B cell (primary cell): ENCODE measurements at regions not wholly inside any gene's neighbourhood (a gene's known extent, or its start where the extent isn't known, plus 50 kb on each side); places are given as distances from the start of the nearest gene placed in this dataset.

Experiments
- ATAC-seq: fragments of 200-7000 bp; cut with Tn5 transposase; one replicate; pipeline ENCODE4 v1.10.0; 2021; ENCODE audit warnings: low read depth, mild to moderate bottlenecking, moderate number of reproducible peaks, moderate library complexity
- CTCF ChIA-PET: fragments of 350-600 bp; sonication (Branson Sonifier 250); formaldehyde crosslinking; loops from one replicate; lab custom pipeline; 2021; ENCODE audit warnings: antibody characterized with exemption, inconsistent platforms; lab: Charles Lee
- POLR2A ChIA-PET: fragments of 350-600 bp; sonication (Branson Sonifier 250); formaldehyde crosslinking; loops from one replicate; lab custom pipeline; 2021; ENCODE audit warnings: antibody characterized with exemption; lab: Charles Lee
- DNase-seq: peaks from one replicate; pipeline ENCODE4 v3.0.0; 2013
- H2AFZ ChIP-seq: 2 replicates; pipeline ENCODE4 v1.6.1; 2012; ENCODE audit warnings: mild to moderate bottlenecking, low read depth, low read length; ENCODE audit not compliant: insufficient read depth, poor library complexity, severe bottlenecking
- H3K27ac ChIP-seq, 2 donors: 1 replicate in 1 of 2; 2 replicates in 1 of 2; pipeline ENCODE4 v1.5.1; 2012 to 2013; ENCODE audit warnings: low read length in 2 of 2, mild to moderate bottlenecking in 2 of 2, moderate library complexity in 1 of 2
- H3K27me3 ChIP-seq, 4 experiments: fragments of 200-600 bp in 1 of 4; sonication (generic) in 1 of 4; replicated peaks in 1 of 4; 1 replicate in 2 of 4; 2 replicates in 2 of 4; pipeline versions ENCODE4 v1.6.1 to v1.7.0; 2013 to 2016; ENCODE audit warnings: low read length in 3 of 4, mild to moderate bottlenecking in 2 of 4, mixed read lengths in 1 of 4, moderate library complexity in 1 of 4; ENCODE audit not compliant: insufficient read depth in 4 of 4, control insufficient read depth in 3 of 4; ENCODE audit errors: control extremely low read depth in 1 of 4
- H3K36me3 ChIP-seq, 2 experiments: replicated peaks in 1 of 2; 1 replicate in 1 of 2; 2 replicates in 1 of 2; pipeline versions ENCODE4 v1.6.1 to v1.7.1; 2013; ENCODE audit warnings: low read length in 1 of 2; ENCODE audit not compliant: insufficient read depth in 2 of 2, control insufficient read depth in 1 of 2; ENCODE audit errors: control extremely low read depth in 1 of 2, extremely low read depth in 1 of 2
- H3K4me1 ChIP-seq, 2 donors: fragments of 200-600 bp in 1 of 2; sonication (generic) in 1 of 2; 1 replicate in 1 of 2; 2 replicates in 1 of 2; pipeline versions ENCODE4 v1.5.1 to v1.6.1; 2013 to 2017; ENCODE audit warnings: low read length in 2 of 2; ENCODE audit not compliant: control insufficient read depth in 2 of 2, insufficient read depth in 2 of 2
- H3K4me2 ChIP-seq: replicated peaks from 2 replicates; pipeline ENCODE3; 2012; ENCODE audit warnings: mild to moderate bottlenecking, low read depth, low read length; ENCODE audit not compliant: poor library complexity, severe bottlenecking
- H3K4me3 ChIP-seq, 5 experiments: fragments of 200-600 bp in 1 of 5; sonication (generic) in 1 of 5; 1 replicate in 3 of 5; 2 replicates in 2 of 5; pipeline versions ENCODE4 v1.5.1 to v1.7.0; 2011 to 2016; ENCODE audit warnings: low read length in 4 of 5, mild to moderate bottlenecking in 4 of 5, low read depth in 2 of 5, control low read depth in 1 of 5, moderate library complexity in 1 of 5; ENCODE audit not compliant: insufficient read depth in 1 of 5; ENCODE audit errors: control extremely low read depth in 1 of 5, extremely low read depth in 1 of 5
- H3K79me2 ChIP-seq: fragments of 200-600 bp; sonication (generic); one replicate; pipeline ENCODE4 v1.6.0; 2016; ENCODE audit warnings: low read length; ENCODE audit not compliant: control insufficient read depth, insufficient read depth
- H3K9ac ChIP-seq: fragments of 200-600 bp; sonication (generic); 2 replicates; pipeline ENCODE4 v1.6.1; 2017; ENCODE audit warnings: mild to moderate bottlenecking, low read length, moderate library complexity
- H3K9me3 ChIP-seq, 3 donors: one replicate each; pipeline versions ENCODE4 v1.6.1 to v1.7.1; 2013; ENCODE audit warnings: low read length in 2 of 3; ENCODE audit not compliant: control insufficient read depth in 2 of 3, insufficient read depth in 1 of 3; ENCODE audit errors: control extremely low read depth in 1 of 3
- H4K20me1 ChIP-seq: 2 replicates; pipeline ENCODE4 v1.6.0; 2012; ENCODE audit warnings: mild to moderate bottlenecking, low read length; ENCODE audit not compliant: insufficient read depth, control insufficient read depth, poor library complexity, severe bottlenecking
- H3K27ac Mint-ChIP-seq: one replicate; pipeline ENCODE4 v1.8.0; 2021; ENCODE audit warnings: mixed read lengths
- H3K27me3 Mint-ChIP-seq: one replicate; pipeline ENCODE4 v1.8.0; 2021; ENCODE audit warnings: mixed read lengths
- H3K4me1 Mint-ChIP-seq: one replicate; pipeline ENCODE4 v1.8.0; 2021; ENCODE audit warnings: mixed read lengths
- H3K4me3 Mint-ChIP-seq: one replicate; pipeline ENCODE4 v1.8.0; 2021; ENCODE audit warnings: mixed read lengths
- H3K9me3 Mint-ChIP-seq: one replicate; pipeline ENCODE4 v1.8.0; 2022; ENCODE audit warnings: mixed read lengths; ENCODE audit not compliant: insufficient read depth
- EZH2 ChIP-seq: IDR thresholded peaks from 2 replicates; pipeline ENCODE4 v1.6.1; 2012; ENCODE audit warnings: borderline replicate concordance, low read depth, mild to moderate bottlenecking, moderate library complexity, low read length; ENCODE audit not compliant: insufficient read depth, poor library complexity, severe bottlenecking
- WGBS: methylation state at CpG from one replicate; pipeline ENCODE4 v1.1.5; 2013; ENCODE audit warnings: missing lambda C conversion rate; ENCODE audit not compliant: insufficient coverage; 5-methylcytosine and 5-hydroxymethylcytosine counted together
- intact Hi-C: fragments of 100-400 bp; cut with micrococcal nuclease; formaldehyde crosslinking; loops from one replicate; pipeline ENCODE4 v1.10.0; 2022
- TF ChIP-seq, protein P1 (sequence below): fragments of 200-600 bp; IDR thresholded peaks from one replicate; pipeline ENCODE4 v1.8.0; 2022; ENCODE audit warnings: antibody characterized with exemption, mild to moderate bottlenecking

DNA sequence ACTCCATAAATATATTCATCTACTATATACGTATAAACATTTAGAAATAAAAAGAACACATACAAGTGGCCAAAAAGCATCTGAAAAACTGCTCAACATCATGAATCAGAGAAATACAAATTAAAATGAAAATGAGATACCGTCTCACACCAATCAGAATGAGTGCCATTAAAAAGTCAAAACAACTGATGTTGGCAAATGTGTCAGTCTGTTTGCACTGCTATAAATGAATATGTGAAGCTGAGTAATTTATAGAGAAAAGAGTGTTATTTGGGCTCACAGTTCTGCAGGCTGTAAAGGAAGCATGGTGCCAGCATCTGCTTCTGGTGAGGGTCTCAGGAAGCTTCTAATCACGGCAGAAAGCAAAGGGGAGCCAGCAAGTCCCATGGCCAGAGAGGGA is 620.3 kb upstream of the CCDC54 start:
- no peak overlapping the region for H3K9ac ChIP-seq
- Mint-ChIP-seq H3K4me1 (no peaks in the 10 kb centered on the region), H3K27ac (no peak overlapping the region), H3K9me3 (peaks cover 3% of the 10 kb centered on the region), H3K4me3 (no peak overlapping the region), H3K27me3 (peaks cover 3% of the 10 kb centered on the region)
- no peak overlapping the region for H3K4me3 ChIP-seq
- peaks cover 0 to 4% (median 0%) of the 10 kb centered on the region in 3 donors for H3K9me3 ChIP-seq
- H3K4me1 ChIP-seq = no peaks in the 10 kb centered on the region
- no peak for TF ChIP-seq EZH2
- TF ChIP-seq, protein P1, sequence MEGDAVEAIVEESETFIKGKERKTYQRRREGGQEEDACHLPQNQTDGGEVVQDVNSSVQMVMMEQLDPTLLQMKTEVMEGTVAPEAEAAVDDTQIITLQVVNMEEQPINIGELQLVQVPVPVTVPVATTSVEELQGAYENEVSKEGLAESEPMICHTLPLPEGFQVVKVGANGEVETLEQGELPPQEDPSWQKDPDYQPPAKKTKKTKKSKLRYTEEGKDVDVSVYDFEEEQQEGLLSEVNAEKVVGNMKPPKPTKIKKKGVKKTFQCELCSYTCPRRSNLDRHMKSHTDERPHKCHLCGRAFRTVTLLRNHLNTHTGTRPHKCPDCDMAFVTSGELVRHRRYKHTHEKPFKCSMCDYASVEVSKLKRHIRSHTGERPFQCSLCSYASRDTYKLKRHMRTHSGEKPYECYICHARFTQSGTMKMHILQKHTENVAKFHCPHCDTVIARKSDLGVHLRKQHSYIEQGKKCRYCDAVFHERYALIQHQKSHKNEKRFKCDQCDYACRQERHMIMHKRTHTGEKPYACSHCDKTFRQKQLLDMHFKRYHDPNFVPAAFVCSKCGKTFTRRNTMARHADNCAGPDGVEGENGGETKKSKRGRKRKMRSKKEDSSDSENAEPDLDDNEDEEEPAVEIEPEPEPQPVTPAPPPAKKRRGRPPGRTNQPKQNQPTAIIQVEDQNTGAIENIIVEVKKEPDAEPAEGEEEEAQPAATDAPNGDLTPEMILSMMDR = no peak
- ChIA-PET POLR2A (no interaction called here), CTCF (no interaction called here)
- no peak overlapping the region for H2AFZ ChIP-seq
- DNase-seq (no peak), ATAC-seq (no peak)
- no peak overlapping the region for H3K27ac ChIP-seq
- WGBS = 55% methylated on average over 2 of the region's 3 CpGs
- H3K79me2 ChIP-seq = no peaks in the 10 kb centered on the region
- H3K36me3 ChIP-seq = no peaks in the 10 kb centered on the region
- no peaks in the 10 kb centered on the region for H3K27me3 ChIP-seq
- intact Hi-C loops = no loop called here
- H3K4me2 ChIP-seq = no peak overlapping the region
- H4K20me1 ChIP-seq = no peaks in the 10 kb centered on the region

DNA sequence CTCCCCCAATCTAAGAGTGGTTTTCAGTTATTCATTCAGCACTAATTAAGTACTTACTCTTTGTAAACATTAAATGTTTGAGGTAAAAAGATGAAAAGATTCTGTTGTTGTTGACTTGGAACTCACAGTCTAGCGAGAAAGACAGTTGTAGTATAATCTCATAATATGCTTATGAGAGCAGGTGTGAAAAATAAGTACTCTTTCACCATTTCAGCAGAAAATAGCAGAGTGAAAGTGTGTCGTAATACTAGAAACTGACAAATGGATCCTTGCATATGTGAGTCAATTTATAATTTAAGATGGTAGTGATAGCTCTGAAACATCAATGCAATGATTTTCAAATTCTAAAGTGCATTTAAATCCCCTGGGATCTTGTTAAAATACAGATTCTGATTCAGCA is 618.8 kb upstream of the CCDC54 start:
- ChIA-PET CTCF (interaction anchor here (0.5 kb wide), 1 partner anchor 1071 kb away, joined by 3 read pairs; no protein-coding TSS in a partner anchor), POLR2A (no interaction called here)
- Histone ChIP-seq H2AFZ (no peak overlapping the region), H3K9ac (no peak overlapping the region), H4K20me1 (no peaks in the 10 kb centered on the region), H3K27me3 (no peaks in the 10 kb centered on the region), H3K4me2 (no peak overlapping the region), H3K9me3 (peaks cover 0 to 4% (median 0%) of the 10 kb centered on the region in 3 donors), H3K36me3 (no peaks in the 10 kb centered on the region), H3K79me2 (no peaks in the 10 kb centered on the region), H3K27ac (no peak overlapping the region), H3K4me3 (no peak overlapping the region), H3K4me1 (no peaks in the 10 kb centered on the region)
- Mint-ChIP-seq H3K27ac (no peak overlapping the region), H3K4me1 (no peaks in the 10 kb centered on the region), H3K4me3 (no peak overlapping the region), H3K9me3 (peaks cover 3% of the 10 kb centered on the region), H3K27me3 (peaks cover 3% of the 10 kb centered on the region)
- intact Hi-C loops = no loop called here
- no peak for TF ChIP-seq EZH2
- TF ChIP-seq, protein P1 = no peak
- DNase-seq (no peak), ATAC-seq (no peak)
- WGBS = no CpG with 5 or more reads among the region's 2 CpGs
